ENCODE measurements at regions not wholly inside any gene's neighbourhood (a gene's known extent, or its start where the extent isn't known, plus 50 kb on each side); places are given as distances from the start of the nearest gene placed in this dataset.

DNA sequence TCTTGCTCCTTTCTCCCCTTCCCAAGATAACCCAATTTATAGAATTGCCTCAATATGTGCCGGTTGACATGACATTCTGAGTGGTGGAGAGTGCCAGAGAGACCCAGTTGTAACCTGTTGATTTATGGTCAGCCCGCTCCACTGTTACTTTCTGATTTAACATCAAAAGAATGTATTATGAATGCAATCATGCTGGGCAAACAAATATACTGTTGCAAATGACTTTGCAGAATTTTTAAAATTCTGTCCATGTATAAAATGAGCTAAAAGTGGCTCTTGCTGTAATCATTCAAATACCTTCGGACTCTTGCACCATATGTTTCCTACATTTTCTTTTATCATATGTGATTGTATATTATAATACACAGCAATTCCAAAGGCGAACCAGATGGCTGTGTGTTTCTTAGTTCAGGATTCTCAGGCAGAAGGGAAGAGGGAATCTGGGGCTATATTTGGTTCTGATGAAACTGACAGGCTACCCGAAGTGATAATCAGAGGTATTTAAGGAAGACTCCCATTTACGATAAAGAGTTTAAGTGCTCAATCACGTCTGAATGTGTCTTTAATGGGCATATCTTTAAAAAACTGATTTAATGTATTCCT lies 131.7 kb downstream of the CLCN4 start:
- TF ChIP-seq CTCF (IDR thresholded peaks at IDR 0.05) (no peak), POLR2A (IDR thresholded peaks at IDR 0.05) (no peak)
- H3K4me3 ChIP-seq, result no peak overlapping the region
- H3K9me3 ChIP-seq, result no peaks in the 10 kb centered on the region
- DNase-seq (no peak), ATAC-seq (no peak)
- H3K27me3 ChIP-seq, result no peaks in the 10 kb centered on the region
- intact Hi-C loops (cut with DNase I), result no loop called here
- H3K36me3 ChIP-seq, result no peaks in the 10 kb centered on the region
- 48% methylated on average over 7 of the region's 7 CpGs for WGBS (ENCODE audit: insufficient coverage, low coverage, low lambda C conversion rate, missing lambda C conversion rate)
- H3K27ac ChIP-seq, result no peak overlapping the region
- H3K4me1 ChIP-seq, result no peaks in the 10 kb centered on the region

DNA sequence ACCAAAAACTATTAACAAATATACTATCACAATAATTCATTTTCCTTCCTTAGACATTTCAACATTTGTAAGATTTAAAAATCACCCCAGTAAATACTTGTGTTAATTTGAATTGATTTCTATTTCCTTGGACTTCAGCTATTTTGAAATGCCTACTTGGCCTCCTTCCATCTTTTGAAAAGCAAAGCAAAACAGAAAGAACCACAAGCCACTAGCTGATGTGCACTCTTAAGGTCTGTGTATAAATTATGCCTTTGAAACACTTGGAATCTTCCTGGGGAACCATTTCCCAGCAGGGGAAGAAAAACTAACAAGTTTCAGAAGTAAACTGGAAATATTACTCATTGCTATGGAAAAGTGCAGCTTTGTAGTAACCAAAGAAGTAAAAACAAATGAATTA lies 139.8 kb downstream of the CLCN4 start:
- TF ChIP-seq POLR2A (IDR thresholded peaks at IDR 0.05) (no peak), CTCF (IDR thresholded peaks at IDR 0.05) (no peak)
- no peaks in the 10 kb centered on the region for H3K4me1 ChIP-seq
- H3K27ac ChIP-seq, result no peak overlapping the region
- H3K27me3 ChIP-seq, result no peaks in the 10 kb centered on the region
- DNase-seq, result no peak
- intact Hi-C loops (cut with DNase I), result no loop called here
- no peak overlapping the region for H3K4me3 ChIP-seq
- peak in 1 of 4 donors; percentile 55 for ATAC-seq
- H3K36me3 ChIP-seq, result no peaks in the 10 kb centered on the region
- no peaks in the 10 kb centered on the region for H3K9me3 ChIP-seq

DNA sequence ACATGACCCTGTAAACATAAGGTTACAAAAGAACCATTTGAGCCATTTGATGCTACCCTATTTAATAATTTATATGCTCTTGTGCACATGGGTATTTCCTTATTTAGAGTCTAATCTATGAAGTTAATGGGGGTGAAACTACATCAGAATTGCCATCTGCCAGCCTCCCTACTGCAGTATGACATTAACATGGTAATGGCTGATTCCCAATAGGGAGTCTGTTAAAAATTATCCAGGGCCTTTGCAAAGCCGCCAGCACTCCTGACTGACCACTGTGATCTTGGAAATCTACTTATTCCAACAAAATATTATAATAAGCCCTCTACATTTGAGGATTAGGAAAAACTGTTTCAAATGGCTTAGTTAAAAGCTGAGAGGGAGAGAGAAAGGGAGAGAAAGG lies 153.7 kb downstream of the CLCN4 start:
- ATAC-seq (no peak), DNase-seq (no peak)
- H3K4me3 ChIP-seq, result no peak overlapping the region
- TF ChIP-seq POLR2A (IDR thresholded peaks at IDR 0.05), result no peak
- no peak for TF ChIP-seq CTCF (IDR thresholded peaks at IDR 0.05)
- 22% methylated on average over 1 of the region's 1 CpG for WGBS (ENCODE audit: insufficient coverage, low coverage, low lambda C conversion rate, missing lambda C conversion rate)
- H3K27me3 ChIP-seq, result no peaks in the 10 kb centered on the region
- no peaks in the 10 kb centered on the region for H3K36me3 ChIP-seq
- no peaks in the 10 kb centered on the region for H3K4me1 ChIP-seq
- H3K9me3 ChIP-seq, result no peaks in the 10 kb centered on the region
- intact Hi-C loops (cut with DNase I), result no loop called here
- no peak overlapping the region for H3K27ac ChIP-seq

- Histone ChIP-seq H3K27ac (no peak overlapping the region), H3K4me3 (no peak overlapping the region), H3K36me3 (no peaks in the 10 kb centered on the region), H3K9me3 (no peaks in the 10 kb centered on the region), H3K27me3 (no peaks in the 10 kb centered on the region), H3K4me1 (no peaks in the 10 kb centered on the region)
- no peak for DNase-seq
- no peak for ATAC-seq
- TF ChIP-seq CTCF (IDR thresholded peaks at IDR 0.05) (no peak), POLR2A (IDR thresholded peaks at IDR 0.05) (no peak)
- intact Hi-C loops (cut with DNase I), result no loop called here
- WGBS (ENCODE audit: insufficient coverage, low coverage, low lambda C conversion rate, missing lambda C conversion rate), result 44% methylated on average over 3 of the region's 3 CpGs
Measured at GRCh38 chrX:10314530-10315104, 157.8 kb downstream of the CLCN4 start.

DNA sequence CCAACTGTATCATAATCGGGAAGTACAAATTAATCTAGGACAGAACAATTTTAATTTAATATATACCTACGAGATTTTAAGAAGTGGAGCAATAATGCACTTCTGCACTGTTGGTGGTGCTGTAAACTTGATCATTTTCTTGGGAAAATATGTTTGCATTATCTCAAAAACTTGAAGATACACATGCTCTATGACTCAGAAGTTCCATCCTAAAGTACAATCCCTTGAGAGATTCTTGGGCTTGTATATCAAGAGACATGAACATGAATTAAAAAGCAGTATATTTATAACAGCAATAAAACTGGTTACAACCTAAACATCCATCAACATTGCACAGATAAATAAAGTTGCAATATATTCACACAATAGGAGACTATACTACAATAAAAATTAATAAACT lies 168.8 kb downstream of the CLCN4 start:
- WGBS (ENCODE audit: insufficient coverage, low coverage, low lambda C conversion rate, missing lambda C conversion rate), result 54% methylated on average over 2 of the region's 2 CpGs

More for the DNA sequence above, 168.8 kb downstream of the CLCN4 start:
- no peak for DNase-seq
- intact Hi-C loops (cut with DNase I), result no loop called here
- H3K4me1 ChIP-seq, result no peaks in the 10 kb centered on the region
- H3K4me3 ChIP-seq, result no peak overlapping the region
- no peak for ATAC-seq
- TF ChIP-seq CTCF (IDR thresholded peaks at IDR 0.05) (no peak), POLR2A (IDR thresholded peaks at IDR 0.05) (no peak)
- H3K36me3 ChIP-seq, result no peaks in the 10 kb centered on the region
- no peaks in the 10 kb centered on the region for H3K9me3 ChIP-seq
- H3K27me3 ChIP-seq, result no peaks in the 10 kb centered on the region
- H3K27ac ChIP-seq, result no peak overlapping the region
